ENCODE measurements at regions not wholly inside any gene's neighbourhood (a gene's known extent, or its start where the extent isn't known, plus 50 kb on each side); places are given as distances from the start of the nearest gene placed in this dataset.

DNA sequence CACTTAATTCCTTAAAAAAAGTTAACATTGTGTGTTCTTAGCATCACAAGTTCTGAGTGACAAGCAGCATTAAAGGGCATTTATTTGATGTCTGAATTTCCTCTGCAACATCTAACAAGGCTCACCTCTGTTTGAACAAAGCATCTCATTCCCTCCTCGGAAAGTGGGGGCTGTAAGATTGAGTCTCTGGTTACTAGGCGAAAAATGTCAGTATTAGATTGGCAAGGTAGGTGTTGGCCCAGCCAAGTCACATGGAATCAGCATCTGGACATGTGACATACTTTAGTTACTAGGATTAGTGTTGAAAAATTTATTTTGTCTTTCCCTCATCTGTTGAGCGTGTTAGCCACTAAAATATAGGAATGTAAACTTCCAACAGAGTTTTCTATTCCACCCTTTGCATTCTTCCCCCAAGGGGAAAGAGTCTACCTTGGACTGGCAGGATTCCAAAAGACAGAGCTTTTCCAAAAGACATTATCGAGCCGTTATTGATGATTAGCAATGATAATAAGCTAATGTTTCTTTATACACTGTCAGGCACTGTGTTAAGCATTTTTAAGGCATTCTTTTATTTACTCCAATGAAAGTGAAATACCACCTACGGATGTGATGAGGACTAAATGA, 194.9 kb upstream of the BTG1 start:
- DNase-seq = no peak

DNA sequence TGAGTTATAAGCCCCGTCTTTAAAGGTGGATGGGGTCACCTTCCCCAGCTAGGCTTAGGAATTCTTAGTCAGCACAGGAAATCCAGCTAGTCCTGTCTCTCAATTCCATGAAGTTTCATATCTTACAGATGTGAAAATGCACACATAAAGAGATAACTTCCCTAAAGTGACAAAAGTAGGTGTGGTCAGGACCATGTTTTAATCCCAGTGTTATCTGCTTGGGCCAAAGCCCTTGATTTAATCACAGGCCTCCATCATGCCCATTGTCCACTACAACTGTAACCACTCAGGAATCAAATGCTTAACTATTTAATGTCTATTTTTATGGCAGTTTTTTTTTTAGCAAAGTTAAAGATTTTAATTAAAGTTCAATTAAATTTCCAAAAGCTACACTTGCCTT, 194.4 kb upstream of the BTG1 start:
- DNase-seq = no peak

DNA sequence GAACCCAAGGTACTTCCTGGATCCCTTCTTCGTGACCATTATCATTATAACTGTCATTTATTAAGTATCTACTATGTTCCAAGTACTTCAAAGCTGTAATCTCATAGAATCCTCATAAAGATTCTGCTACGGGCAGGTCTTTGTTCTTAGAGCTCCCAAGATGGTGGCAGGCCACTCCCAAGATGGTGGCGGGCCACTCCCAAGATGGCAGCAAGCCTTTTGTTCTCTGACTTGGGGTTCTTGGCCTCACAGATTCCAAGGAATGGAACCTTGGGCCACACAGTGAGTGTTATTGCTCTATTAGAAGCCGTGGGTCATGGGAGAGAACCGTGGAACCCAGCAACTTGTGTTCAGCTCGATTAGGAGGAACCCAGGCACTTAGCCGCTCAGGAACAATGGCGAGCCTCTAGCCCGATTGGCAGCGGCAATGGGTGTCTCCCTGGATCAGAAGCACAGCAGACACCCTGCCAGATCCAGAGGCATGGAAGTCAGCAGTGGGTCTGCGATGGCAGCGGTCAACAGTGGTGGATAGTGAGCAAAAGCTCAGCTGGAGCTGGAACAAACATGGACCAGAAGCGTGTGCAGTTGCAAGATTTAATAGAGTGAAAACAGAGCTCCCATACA, 193.7 kb upstream of the BTG1 start:
- DNase-seq = no peak

DNA sequence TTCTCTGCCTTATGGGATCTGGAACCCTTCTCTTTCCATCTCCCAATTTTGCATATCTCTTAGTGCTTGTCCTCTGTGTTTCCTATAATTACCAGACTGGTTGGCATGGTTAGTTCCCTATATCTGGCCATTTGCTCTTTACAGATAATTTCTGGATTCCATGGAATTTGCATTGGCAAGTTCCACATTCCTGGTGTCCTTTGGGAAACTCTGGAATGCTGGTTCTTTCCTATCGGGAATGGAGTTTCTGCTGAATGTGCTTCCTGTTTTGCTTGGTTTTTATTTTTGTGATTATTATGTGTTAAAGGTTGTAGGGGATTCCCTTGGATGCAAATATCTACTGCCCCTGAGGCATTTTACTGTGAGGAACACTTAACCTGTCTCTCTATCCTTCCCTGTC, 193.0 kb upstream of the BTG1 start:
- no peak for DNase-seq

DNA sequence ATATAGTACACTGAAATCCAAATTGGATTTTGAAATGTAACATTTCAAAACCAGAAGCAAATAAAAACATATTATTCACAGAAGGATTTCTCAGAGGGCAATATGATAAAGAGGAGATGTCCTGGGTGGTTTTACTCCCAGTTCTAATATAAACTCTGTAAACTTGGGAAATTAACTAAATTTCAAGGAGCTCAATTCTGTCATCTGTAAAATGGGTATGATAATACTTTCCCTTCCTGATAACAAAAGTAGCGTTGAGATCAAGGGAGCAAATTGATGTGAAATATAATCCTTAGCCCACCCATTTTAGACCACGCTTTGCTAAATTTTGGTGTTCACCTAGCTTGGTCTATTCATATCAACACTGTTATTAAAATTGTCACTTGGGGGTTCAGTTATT, 192.5 kb upstream of the BTG1 start:
- DNase-seq = no peak

DNA sequence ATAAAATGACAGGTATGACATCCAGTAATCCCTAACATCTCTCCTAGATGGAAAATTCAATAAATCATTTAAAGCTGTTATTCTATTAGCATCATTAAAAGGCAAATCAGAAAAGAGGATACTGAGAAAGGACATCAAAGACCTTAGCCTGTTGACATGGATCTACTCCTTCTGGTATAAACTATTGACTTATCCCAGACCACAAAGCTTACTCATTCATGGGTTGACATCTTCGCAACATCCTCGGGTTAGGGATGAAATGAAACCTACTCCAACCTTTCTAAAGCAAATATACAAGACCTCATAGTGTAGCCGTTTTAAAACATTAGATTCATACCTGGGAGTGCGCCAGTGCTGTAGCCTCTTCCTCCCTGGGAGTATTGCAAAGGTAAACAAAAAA, 191.5 kb upstream of the BTG1 start:
- peak; percentile 22 for DNase-seq

DNA sequence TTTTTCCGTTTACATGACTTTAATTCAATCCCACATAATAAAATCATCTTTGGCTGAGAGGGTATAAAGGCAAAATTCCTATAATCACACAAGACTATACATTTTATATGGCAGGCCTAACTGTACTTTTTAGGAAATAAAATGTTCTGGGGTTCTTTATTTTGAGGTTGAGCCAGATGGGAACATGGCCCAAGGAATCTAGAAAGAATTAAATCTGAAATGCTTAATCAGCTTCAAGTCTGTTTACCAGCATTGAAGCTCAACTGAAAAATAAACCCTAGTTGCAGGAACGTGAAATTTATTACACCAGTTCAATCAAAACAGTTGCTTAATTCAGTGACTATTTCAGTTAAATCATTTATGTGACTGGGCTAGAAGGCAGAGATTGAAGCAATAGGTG, 191.0 kb upstream of the BTG1 start:
- DNase-seq = no peak

DNA sequence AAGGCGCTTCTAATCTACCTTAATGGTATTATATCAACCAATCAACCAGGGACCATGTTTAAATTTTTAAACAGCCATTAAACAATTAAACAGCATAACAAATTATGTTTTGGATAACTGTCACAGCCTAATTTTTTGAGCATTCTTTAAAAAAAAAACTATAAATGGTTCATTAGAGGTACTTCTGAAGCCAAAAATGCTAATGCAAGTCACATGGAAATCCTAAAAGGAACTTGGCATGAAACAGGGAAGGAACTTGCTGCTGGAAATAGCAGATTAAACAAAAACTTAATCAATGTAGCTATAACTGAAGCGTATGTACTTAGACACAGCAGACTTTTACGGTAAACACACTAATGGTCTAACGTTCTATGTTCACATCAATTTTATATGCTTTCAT, 190.2 kb upstream of the BTG1 start:
- no peak for DNase-seq

DNA sequence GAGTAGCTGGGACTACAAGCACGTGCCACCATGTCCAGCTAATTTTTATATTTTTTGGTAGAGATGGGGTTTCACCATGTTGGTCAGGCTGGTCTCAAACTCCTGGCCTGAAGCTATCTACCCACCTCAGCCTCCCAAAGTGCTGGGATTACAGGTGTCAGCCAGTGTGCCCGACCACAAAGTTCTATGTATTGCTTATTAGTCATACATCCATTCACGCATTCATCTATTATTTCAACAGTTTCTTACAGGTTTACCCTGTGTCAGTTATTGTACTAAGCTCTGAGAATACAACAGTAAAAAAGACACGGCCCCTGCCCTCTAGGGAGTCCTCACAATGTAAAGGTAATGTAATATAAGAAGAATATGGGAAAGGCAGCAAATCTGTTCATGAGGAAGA, 188.9 kb upstream of the BTG1 start:
- no peak for DNase-seq

DNA sequence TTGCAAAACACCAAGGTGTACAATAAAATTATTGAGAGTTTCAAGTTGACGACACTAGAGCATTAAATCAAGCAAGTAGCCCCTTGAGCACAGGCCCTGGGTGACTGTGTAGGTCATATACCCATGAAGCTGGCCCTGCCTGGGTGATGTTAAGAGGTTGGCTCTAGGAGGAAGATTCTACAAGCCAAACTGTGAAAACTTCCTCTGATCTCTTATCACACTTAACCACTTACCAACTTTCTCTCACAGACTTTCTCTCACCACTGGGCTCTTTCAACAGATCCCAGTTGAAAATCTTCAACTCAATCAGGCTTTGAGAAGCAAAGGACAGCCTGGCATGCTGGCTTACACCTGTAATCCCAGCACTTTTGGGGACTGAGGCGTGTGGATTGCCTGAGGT, 186.9 kb upstream of the BTG1 start:
- DNase-seq = no peak

DNA sequence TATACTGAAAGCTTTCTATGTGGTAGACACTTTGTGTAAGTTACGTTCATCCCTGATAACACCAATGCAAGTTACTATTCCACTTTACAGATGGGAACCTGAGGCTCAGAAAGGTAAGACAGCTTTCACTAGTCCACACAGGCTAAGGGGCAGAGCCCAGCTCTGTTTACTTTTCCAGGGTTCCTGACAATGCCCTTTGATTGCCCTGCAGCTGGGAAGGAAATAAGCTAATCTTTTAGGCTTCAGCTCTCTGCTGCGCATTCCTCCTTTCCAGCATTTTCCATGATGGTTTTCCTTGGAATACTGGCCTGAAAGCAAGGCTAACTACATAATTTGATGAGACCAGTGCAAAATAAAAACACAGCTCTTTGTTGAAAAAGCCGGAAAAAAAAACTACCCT, 185.7 kb upstream of the BTG1 start:
- peak; percentile 5 for DNase-seq

DNA sequence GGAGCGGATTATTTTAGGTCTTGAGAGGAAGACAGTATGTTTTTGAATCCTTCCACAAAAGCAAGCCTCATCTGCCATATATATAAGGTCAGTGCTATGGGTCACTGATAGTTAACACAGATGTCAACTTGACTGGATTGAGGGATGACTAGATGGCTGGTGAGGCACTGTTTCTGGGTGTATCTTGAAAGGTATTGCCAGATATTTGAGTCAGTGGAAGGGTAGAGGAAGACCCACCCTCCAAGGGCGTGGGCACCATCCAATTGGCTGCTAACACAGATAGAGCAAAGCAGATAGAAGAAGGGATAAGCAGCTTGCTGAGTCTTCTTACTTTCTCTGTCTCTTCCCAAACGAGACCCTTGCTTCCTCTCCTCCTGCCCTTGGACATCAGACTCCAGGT, 185.0 kb upstream of the BTG1 start:
- no peak for DNase-seq

DNA sequence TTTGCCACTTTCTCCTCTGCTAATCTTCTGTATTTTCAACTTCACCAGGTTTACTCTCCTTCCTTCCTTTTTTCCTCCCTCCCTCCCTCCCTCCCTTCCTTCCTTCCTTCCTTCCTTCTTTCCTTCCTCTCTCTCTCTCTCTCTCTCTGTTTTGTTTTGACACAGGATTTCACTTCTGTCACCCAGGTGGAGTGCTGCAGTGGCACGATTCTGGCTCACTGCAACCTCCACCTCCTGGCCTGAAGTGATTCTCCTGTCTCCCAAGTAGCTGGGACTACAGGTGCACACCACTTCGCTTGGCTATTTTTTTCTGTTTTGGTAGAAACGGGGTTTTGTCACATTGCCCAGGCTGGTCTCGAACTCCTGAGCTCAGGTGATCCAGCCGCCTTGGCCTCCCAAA, 181.2 kb upstream of the BTG1 start:
- DNase-seq = no peak

DNA sequence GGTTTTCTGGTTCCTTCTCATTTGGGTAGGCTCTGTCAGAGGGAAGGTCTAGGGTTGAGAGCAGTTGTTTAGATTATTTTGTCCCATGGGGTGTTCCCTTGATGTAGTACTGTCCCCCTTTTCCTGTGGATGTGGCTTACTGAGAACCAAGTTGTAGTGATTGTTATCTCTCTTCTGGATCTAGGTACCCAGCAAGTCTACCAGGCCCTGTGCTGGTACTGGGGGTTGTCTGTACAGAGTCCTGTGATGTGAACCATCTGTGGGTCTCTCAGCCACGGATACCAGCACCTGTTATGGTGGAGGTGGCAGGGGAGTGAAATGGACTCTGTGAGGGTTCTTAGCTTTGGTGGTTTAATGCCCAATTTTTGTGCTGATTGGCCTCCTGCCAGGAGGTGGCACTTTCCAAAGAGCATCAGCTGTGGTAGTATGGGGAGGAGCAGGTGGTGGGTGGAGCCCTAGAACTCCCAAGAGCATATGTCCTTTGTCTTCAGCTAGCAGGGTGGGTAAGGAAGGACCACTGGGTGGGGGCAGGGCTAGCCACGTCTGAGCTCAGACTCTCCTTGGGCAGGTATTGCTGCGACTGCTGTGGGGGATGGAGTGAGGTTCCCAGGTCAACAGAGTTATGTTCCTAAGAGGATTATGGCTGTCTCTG, 179.3 kb upstream of the BTG1 start:
- DNase-seq = no peak

DNA sequence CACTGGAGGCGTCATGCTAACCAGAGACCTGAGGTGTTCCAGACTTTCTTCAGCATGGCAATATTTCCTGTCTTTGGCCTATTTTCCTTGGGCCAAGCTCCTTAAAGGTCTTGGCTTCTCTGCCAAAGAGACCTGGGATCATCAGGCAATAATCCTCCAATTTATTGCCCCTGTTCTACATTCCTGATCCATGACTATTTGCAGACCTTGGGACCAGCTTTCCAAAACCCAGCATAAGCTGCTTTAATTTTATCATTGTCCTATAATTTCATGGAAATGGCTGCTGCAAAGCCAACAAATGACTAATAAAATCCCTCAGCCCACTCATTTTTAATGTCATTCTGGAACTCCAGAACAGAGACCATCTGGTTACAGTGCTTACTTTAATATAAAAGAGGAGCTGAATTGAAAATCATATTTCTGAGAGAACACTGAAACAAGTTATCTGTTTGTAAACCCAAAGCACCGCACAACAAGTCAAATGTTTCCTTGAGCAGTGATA, 166.9 kb upstream of the BTG1 start:
- no peak for DNase-seq

DNA sequence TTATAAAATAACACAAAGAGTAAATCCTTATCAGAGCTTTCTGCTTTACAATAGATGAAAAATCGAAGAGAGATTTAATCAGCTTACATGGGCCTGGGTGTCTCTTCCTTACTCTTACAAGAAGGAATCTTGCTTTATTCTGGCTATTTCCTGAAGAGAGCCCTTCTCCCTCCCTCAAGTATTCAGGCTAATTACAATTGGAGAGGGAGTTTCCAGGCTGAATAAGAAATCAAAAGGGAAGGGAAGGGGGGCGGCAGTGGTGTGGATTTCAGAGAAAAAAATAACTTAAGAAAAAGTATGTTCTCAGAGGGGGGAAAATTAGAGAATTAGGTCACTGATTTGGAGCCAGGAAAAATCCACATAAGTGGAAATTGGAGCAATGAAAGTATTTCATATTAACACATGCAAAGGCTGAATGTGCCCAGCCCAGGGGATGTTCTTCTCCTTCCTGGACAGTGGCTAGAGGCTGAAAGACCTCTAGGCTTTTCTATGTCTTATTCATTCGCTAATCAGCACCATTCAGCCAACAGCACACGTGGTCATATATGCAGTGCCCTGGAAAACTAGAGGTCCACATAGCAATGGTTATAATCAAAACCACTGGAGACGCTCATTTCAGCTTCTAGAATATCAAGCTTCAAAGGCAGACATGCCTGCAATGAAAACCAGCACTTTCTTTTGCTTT, 158.9 kb upstream of the BTG1 start:
- DNase-seq = no peak

DNA sequence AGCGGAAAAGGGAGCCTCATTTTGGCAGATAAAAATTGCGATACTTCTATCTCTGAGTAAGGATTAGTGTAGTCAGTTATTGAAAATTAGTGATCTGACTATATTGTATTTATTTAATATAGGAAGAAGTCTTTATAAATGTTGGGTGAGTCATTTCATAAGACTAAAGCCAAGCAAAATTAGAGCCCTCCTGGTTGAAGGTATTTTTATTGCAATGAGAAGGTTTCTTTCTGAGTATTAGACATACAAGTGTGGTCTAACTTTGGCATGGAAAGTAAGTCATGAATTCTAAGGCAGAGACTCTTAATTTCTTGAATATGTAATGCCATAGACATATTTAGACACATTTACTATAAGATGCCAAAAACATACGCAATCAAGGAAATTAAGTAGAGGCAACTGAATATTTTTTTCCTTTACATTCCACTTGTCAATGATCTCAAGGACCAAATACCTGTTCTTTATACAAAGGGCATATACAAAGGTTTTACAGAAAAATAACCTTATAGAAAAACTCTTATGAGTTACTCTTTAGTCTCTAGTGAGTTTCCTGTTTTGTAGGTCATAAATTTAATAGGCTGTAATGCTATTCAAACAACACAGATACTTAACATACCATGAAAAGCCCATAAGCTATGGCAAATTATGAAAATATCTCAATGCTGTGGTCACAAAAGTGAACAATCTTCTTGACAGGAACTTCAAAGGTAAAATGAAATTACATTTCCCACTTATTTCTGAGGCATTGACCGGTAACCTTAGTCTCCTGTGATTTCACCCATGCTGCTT, 156.6 kb upstream of the BTG1 start:
- no peak for DNase-seq

DNA sequence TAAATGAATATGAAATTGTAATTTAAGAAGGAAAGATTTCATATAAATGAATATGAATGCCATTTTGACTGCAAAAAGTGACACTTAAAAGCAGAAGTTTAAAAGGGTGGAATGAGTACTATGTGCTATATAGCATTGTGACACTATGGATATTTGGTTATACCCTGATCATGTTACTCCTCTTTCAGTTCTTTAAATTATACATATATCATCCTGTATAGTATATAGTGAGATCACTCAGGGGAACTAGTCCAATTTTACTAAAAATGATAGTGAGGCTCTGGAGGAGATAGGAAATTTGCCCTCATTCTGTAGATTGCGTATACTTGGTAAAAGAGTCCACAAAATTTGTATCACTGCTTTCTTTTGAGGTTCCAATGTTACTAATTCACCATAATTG, 155.7 kb upstream of the BTG1 start:
- DNase-seq = no peak

DNA sequence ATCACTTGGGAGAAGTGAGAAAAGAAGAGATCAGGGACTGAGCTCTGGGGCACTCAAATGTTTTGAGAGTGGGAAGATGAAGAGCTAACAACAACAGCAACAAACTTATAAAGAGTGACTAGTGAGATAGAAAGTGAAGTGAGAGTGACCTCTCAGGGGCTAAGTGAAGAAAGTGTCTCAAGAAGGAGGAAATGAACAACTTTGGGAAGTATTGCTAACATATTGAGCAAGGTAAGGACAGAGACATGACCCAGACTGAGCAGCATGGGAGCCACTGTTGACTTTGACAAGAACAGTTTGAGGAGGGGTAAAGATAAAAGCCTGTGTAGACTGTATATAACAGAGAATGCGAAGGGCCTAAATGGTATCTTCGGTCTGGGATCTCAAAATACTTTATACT, 155.1 kb upstream of the BTG1 start:
- DNase-seq = no peak

DNA sequence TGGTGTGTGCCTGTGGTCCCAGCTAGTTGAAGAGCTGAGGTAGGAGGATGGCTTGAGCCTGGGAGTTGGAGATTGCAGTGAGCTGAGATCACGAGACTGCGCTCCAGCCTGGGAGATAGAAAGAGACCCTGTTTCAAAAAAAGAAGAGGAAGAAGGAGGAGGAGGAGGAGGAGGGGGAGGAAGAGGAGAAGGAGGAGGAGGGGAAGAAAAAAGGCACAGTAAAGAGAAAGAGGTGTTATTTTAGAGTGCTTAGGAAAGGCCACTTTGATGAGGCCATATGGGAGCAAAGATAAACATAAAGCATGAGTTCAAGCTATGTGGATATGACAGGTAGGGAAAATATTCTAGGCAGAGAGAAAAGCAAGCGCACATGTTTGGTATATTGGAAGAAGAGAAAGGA, 154.1 kb upstream of the BTG1 start:
- no peak for DNase-seq

DNA sequence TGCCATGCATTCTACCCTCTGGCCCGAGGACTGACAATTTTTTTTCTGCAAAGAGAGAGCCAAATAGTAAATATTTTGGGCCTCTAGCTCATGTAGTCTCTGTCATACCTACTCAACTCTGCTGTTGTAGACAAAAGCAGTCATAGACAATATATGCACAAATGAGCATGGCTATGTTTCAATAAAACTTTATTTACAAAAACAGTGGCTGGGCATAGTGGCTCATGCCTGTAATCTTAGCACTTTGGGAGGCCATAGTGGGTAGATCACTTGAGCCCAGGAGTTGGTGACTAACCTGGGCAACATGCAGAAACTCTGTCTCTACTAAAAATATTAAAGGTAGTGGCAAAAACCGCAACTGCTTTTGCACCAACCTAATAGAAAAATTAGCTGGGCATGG, 153.7 kb upstream of the BTG1 start:
- DNase-seq = no peak

DNA sequence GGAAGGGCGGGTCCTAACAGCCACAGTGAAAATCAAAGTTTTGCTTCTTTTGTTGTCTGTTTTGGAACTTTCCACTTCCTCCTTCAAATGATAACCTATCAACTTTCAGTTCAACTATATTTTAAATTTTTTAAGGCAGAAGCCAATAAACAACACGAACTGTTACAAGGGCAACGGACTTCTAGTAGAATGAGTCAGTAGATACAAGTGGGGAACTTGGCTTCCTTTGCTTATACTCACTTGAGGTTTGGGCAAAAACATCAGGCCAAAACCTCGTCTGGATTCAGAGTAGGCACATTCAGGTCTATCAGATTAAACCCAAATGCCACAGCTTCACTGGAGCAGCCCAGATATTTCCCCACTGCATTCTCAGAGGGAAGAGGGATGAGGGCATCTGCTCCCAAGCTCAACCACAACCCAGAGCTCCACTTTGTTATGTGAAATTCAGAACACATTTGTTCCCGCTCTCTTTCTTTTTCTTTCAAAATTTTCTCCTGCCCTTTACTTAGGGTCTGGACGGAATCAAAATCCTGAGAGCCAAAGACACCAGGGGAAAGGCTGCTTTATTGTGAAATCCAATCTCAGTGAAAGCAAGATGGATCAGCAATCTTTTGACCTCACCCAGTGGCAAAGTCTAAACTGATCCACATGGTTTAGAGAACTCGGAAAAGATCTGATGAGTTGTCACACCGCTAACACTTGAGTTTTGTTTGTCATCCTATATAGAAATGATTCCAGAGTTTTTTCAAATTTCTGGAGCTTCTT, 152.5 kb upstream of the BTG1 start:
- DNase-seq = no peak

All from NCI-H510A treated with DMSO at 0.1 percent for 48 hours (cell line).